Thyroid gland (tissue), 4 donors: ENCODE measurements at regions not wholly inside any gene's neighbourhood (a gene's known extent, or its start where the extent isn't known, plus 50 kb on each side); places are given as distances from the start of the nearest gene placed in this dataset.

Experiments
- DNase-seq, 2 donors: peaks; one replicate each; pipeline ENCODE4 v3.0.0-alpha.2; 2019
- H3K27ac ChIP-seq, 3 donors: fragments of 200-600 bp; sonication (generic); 1 replicate in 2 of 3; 2 replicates in 1 of 3; pipeline ENCODE4 v1.5.1; 2016 to 2019; ENCODE audit warnings: mild to moderate bottlenecking in 1 of 3, moderate library complexity in 1 of 3
- H3K27me3 ChIP-seq: fragments of 200-600 bp; sonication (generic); one replicate; pipeline ENCODE4 v1.5.1; 2019
- H3K36me3 ChIP-seq, 2 donors: fragments of 200-600 bp; sonication (generic); one replicate each; pipeline ENCODE4 v1.5.1; 2016 to 2019
- H3K4me1 ChIP-seq, 2 donors: fragments of 200-600 bp; sonication (generic); one replicate each; pipeline ENCODE4 v1.5.1; 2017 to 2019
- H3K4me3 ChIP-seq, 3 donors: fragments of 200-600 bp; sonication (generic); replicated peaks in 1 of 3; 1 replicate in 2 of 3; 2 replicates in 1 of 3; pipeline ENCODE4 v1.5.1; 2016; ENCODE audit warnings: mild to moderate bottlenecking in 1 of 3
- H3K9me3 ChIP-seq: fragments of 200-600 bp; sonication (generic); one replicate; pipeline ENCODE4 v1.5.1; 2017
- POLR2A ChIP-seq, 2 donors: fragments of 450-650 bp; IDR thresholded peaks; one replicate each; pipeline ENCODE4 v1.6.1; 2017; ENCODE audit warnings: antibody characterized with exemption in 2 of 2, mild to moderate bottlenecking in 2 of 2, moderate library complexity in 1 of 2
- WGBS, 2 donors: methylation state at CpG; one replicate each; pipeline ENCODE4 v1.1.5; 2017; 5-methylcytosine and 5-hydroxymethylcytosine counted together
- intact Hi-C: fragments of 100-400 bp; cut with DNase I; formaldehyde crosslinking; loops from one replicate; pipeline ENCODE4 v1.15.1; 2023
- TF ChIP-seq, protein P1 (sequence below), 6 experiments: fragments of 200-600 bp in 3 of 6; fragments of 450-650 bp in 3 of 6; sonication (generic) in 3 of 6; IDR thresholded peaks; one replicate each; pipeline ENCODE4 v1.5.1; 2016 to 2019; ENCODE audit warnings: antibody characterized with exemption in 6 of 6, mild to moderate bottlenecking in 2 of 6, inconsistent platforms in 1 of 6, moderate library complexity in 1 of 6

DNA sequence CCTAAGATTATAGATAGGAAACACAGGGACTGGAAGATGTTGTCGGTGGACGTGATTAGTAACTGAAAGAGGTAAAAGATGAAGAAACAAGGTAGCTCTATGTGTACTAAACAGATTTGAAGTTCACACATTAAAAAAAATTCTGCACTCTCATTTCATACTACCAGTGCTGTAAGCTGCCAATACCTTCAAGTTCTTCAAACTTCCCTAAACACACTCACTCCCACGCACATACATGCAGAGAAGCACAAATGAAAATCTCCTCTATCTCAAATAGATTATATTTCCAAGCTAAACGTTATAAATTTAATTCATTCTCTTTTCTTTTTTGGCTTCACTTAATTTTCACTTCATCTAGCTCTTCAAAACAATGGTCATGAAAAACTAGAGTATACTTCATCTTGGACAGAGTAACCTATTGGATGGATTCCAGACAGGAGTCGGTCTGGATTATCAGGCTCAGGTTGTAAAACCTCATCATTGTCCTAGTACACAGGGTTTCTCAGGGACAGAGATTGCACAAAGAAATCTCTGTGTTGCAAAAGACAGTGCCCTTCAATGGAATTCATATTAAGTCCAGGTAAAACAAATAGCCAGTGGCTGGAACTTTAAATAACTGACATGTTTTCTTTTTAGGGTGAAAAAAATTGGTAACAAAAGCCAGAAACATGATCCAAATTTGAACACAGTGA lies 408.1 kb upstream of the ZNF385D start:
- no peaks in the 10 kb centered on the region for H3K9me3 ChIP-seq
- H3K36me3 ChIP-seq: no peaks in the 10 kb centered on the region
- H3K27ac ChIP-seq: no peak overlapping the region
- 65 to 67% methylated on average over 5 of the region's 5 CpGs for WGBS, 2 donors
- DNase-seq: no peak
- intact Hi-C loops: no loop called here
- no peaks in the 10 kb centered on the region for H3K27me3 ChIP-seq
- H3K4me1 ChIP-seq: no peaks in the 10 kb centered on the region
- no peak overlapping the region for H3K4me3 ChIP-seq
- TF ChIP-seq POLR2A (IDR thresholded peaks at IDR 0.05): no peak
- TF ChIP-seq, protein P1, sequence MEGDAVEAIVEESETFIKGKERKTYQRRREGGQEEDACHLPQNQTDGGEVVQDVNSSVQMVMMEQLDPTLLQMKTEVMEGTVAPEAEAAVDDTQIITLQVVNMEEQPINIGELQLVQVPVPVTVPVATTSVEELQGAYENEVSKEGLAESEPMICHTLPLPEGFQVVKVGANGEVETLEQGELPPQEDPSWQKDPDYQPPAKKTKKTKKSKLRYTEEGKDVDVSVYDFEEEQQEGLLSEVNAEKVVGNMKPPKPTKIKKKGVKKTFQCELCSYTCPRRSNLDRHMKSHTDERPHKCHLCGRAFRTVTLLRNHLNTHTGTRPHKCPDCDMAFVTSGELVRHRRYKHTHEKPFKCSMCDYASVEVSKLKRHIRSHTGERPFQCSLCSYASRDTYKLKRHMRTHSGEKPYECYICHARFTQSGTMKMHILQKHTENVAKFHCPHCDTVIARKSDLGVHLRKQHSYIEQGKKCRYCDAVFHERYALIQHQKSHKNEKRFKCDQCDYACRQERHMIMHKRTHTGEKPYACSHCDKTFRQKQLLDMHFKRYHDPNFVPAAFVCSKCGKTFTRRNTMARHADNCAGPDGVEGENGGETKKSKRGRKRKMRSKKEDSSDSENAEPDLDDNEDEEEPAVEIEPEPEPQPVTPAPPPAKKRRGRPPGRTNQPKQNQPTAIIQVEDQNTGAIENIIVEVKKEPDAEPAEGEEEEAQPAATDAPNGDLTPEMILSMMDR (IDR thresholded peaks at IDR 0.05): no peak

DNA sequence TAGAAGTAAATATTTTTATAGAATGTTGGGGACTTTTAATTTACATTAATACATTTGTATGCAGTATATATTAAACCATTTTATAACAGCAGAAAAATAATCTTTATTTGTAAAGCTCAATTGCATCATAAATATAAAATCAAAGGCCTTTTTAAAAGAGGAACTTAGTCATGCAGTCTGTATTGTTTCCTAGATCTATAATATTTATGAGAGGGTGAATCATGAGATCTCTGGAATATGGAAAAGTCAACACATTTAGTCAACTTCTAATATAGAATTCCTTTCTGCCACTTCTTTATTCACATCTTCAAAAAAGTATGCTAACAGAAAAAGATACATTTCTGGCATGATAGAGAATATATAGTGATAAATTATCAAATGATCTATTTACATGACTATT lies 410.3 kb upstream of the ZNF385D start:
- Histone ChIP-seq H3K4me1 (no peaks in the 10 kb centered on the region), H3K27me3 (no peaks in the 10 kb centered on the region), H3K9me3 (no peaks in the 10 kb centered on the region), H3K36me3 (no peaks in the 10 kb centered on the region), H3K4me3 (no peak overlapping the region), H3K27ac (no peak overlapping the region)
- no peak for TF ChIP-seq POLR2A (IDR thresholded peaks at IDR 0.05)
- TF ChIP-seq, protein P1 (IDR thresholded peaks at IDR 0.05): no peak
- intact Hi-C loops: no loop called here
- no peak for DNase-seq

DNA sequence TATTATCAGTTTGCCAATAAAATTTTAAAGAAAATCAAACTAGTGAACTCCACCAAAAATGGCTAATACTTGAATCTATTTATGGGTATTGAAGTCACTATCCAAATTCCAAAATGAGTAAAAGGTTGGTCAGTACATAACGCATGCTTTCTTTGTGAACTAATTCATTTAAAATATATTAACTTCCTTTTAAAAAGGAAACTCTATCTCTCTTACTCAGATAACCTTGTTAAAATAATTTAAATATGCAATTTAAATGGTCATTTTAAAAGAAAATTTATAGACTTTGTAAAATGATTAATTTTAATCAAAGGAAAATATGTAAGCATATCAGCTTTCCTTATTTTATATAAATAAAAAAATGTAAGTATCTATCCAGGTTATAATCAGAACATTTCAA lies 419.4 kb upstream of the ZNF385D start:
- Histone ChIP-seq H3K4me3 (no peak overlapping the region), H3K27me3 (no peaks in the 10 kb centered on the region), H3K27ac (no peak overlapping the region), H3K36me3 (no peaks in the 10 kb centered on the region), H3K9me3 (no peaks in the 10 kb centered on the region), H3K4me1 (no peaks in the 10 kb centered on the region)
- 90 to 95% methylated on average over 1 of the region's 1 CpG for WGBS, 2 donors
- no peak for DNase-seq
- no peak for TF ChIP-seq POLR2A (IDR thresholded peaks at IDR 0.05)
- TF ChIP-seq, protein P1 (IDR thresholded peaks at IDR 0.05): no peak
- intact Hi-C loops: no loop called here

DNA sequence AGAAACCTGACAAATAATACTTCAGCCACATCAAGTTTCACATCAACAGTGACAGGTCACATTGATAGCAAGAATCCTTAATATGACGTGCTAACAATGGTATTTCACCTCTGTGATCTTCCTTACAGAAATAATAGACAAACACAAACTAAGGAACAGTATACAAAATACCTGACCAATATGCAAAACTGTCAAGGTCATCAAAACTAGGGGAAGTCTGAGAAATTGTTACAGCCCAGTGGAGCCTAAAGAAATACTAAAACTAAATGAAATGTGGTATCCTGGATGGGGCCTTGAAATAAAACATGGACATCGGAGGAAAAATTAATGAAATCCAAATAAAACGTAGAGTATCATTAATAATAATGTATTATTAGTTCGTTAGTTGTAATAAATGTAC lies 422.0 kb upstream of the ZNF385D start:
- WGBS, 2 donors: 90 to 91% methylated on average over 4 of the region's 4 CpGs
- no peak for DNase-seq
- intact Hi-C loops: no loop called here
- Histone ChIP-seq H3K27me3 (no peaks in the 10 kb centered on the region), H3K4me1 (no peaks in the 10 kb centered on the region), H3K4me3 (no peak overlapping the region), H3K36me3 (no peaks in the 10 kb centered on the region), H3K9me3 (no peaks in the 10 kb centered on the region), H3K27ac (no peak overlapping the region)
- TF ChIP-seq POLR2A (IDR thresholded peaks at IDR 0.05): no peak
- TF ChIP-seq, protein P1 (IDR thresholded peaks at IDR 0.05): no peak

DNA sequence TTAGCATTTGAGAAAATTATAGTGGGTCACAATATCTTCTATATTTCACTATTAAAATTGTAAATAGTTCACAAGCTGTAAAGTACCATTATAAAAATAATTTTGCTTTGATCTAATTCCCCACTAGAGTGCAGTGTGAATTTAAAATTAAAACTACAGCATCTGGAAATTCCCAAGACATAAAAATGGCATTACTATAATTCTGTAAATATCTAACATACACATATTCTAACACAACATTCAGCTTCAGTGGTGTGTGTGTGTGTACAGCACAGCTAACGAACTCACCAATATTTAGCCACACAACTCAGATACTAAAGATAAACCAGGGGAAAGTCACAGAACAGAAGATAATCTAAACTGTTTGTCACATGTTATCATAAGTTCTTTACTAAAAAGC lies 424.9 kb upstream of the ZNF385D start:
- Histone ChIP-seq H3K9me3 (no peaks in the 10 kb centered on the region), H3K4me1 (no peaks in the 10 kb centered on the region), H3K27ac (no peak overlapping the region), H3K4me3 (no peak overlapping the region), H3K27me3 (no peaks in the 10 kb centered on the region), H3K36me3 (no peaks in the 10 kb centered on the region)
- no peak for DNase-seq
- intact Hi-C loops: no loop called here
- WGBS, 2 donors: 74 to 77% methylated on average over 1 of the region's 1 CpG
- no peak for TF ChIP-seq POLR2A (IDR thresholded peaks at IDR 0.05)
